ENCODE measurements at regions not wholly inside any gene's neighbourhood (a gene's known extent, or its start where the extent isn't known, plus 50 kb on each side); places are given as distances from the start of the nearest gene placed in this dataset.

DNA sequence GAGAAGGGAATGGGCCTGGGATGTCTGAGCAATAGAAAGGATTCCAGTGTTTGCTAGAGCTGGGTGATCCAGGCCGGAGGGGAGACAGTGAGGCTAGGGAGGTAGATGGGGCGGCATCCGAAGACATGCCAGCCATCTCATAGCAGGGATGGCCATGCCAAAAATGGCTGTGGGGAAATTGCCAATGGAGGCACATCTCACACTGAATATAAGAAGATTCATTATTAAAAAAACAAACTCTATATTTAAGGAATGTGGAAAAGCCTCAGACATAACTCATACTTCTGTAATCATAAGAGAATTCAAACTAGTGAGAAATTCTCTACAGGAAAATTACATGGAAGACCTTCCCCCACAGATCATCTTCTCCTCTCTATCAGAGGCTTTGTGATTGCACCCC is 289.2 kb downstream of the FGF9 start:
- no peak for DNase-seq

- no peak for DNase-seq
Measured at GRCh38 chr13:21964686-21965085, 293.8 kb downstream of the FGF9 start.

- DNase-seq, result no peak
Measured at GRCh38 chr13:21965095-21965494, 294.2 kb downstream of the FGF9 start.

- no peak for DNase-seq
Measured at GRCh38 chr13:21966014-21966413, 295.1 kb downstream of the FGF9 start.

DNA sequence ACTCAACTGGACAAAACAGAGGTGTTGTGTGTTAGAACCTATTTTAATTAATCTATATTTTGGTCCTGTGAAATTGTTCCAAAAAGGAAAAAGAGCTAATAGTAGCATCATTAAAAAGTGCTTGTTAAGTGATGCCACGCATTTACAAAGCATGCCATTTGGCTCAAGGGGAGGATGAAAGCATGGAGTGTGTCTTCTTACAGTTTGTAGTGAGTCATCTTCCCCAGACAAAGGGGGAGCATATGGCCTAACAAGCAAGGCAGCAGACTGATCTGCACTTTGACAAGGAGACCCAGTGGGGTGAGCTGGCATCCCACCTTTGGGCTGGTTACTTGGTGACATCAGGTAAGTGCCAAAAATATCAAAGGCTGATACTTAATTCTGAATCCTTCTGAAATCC is 297.0 kb downstream of the FGF9 start:
- no peak for DNase-seq

DNA sequence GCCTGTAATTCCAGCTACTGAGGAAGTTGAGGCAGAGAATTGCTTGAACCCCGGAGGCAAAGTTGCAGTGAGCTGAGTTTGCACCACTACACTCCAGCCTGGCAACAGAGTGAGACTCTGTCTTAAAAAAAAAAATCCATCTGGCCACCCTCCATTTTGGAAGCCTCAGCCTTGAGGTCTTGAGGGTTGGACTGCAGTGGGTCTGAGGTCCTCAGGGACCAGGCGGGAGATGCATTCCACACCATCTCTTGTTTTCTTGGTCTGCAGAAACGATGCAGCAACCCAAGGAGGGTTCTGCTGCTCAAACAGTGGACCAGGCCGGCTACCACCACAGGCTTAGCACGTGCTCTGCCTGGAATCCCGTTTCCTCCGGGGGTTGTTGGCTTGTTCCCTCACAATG is 299.3 kb downstream of the FGF9 start:
- no peak for DNase-seq

DNA sequence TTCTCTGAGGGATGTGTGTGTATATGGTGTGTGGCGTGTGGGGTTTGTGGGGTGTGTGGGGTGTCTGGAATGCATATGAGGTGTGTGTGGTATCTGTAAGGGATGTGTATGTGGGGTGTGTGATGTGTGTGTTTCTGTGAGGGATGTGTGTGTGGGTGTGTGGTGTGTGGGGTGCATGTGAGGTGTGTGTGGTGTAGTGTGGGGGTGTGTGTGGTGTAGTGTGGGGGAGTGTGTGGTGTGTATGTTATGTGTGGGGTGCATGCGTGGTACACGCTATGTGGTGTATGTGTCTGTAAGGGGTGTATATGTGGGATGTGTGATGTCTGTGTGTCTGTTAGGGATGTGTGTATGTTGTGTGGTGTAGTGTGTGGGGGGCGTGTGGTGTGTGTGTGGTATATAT is 300.0 kb downstream of the FGF9 start:
- no peak for DNase-seq

- DNase-seq, result no peak
Measured at GRCh38 chr13:21971662-21972621, 301.1 kb downstream of the FGF9 start.

DNA sequence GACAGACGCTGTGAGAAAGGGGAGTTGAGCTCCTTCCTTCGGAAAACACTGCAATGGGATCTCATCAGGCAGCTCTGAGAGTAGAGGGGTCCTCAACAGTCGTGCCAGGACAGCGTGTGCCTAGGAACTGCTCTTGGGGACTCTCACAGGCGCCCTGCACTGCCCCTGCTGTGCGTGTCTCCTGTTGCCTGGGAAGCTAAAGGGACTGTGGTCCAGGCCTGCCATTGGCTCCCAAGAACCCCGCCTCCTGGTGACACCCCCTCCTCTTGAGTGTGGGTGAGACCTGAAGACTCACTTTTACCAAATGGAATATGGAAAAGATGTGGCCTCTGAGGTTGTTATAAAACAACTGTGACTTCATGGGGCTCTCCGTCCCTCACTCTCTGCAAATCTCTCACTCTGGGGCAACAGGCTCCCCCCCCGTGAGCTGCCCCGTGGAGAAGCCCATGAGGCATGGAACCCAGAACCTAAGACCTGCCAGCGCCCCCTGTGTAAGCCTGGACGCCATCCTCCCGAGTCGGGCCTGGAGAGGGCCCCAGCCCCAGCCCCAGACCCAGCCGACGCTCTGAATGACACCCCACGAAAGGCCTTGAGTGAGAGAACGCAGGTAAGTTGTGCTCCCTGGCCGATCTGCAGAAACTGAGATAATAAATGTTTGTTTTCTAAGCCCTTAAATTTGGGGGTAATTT is 302.7 kb downstream of the FGF9 start:
- DNase-seq, result no peak

GRCh38 chr13:21974741-21975140 is 303.9 kb downstream of the FGF9 start:
- no peak for DNase-seq

- no peak for DNase-seq
Measured at GRCh38 chr13:21976159-21976558, 305.3 kb downstream of the FGF9 start.

DNA sequence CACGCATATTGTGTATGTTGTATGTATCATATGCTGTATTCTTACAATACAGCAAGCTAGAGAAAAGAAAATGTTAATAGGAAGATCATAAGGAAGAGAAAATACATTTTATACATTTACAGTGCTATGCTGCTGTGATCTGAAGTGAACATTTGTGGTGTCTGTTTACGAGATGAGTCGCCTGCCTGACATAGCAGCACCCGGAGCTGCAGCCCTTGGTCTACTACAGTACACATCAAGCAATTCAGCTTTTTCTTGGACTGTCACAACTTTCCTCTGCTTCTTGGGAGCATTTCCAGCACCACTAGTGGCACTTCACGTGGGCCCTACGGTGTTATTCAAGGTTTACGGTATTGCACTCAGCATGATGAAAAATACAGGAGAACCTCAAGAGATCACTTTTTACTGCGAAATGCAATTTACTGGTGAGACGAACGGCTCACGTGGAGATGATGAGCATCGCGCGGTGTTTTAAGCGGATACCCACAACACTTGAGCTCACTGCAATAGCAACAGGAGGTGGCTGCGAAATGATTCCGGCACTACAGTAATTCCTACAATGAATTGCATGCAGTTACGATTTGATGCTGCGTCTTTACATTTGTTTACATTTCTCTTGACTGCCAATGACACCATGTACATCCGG is 308.4 kb downstream of the FGF9 start:
- DNase-seq, result no peak

DNA sequence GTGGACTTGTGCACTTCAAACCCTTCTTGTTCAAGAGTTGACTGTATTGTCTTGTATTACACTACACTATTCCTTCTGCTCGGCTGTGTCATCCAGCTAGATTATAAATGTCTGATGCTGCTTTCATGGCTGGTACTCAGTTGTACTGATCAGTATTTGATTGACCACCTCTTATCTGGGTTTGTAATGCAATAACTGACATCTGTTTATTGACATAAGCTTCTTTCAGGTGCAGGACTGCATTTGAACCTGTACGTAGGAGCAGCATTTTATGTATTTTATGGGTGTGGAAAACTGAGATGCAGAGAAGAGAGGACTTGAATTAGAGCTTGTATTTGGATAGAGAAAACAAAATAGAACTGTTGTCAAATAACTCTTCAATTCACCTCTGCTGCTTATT is 309.2 kb downstream of the FGF9 start:
- no peak for DNase-seq

DNA sequence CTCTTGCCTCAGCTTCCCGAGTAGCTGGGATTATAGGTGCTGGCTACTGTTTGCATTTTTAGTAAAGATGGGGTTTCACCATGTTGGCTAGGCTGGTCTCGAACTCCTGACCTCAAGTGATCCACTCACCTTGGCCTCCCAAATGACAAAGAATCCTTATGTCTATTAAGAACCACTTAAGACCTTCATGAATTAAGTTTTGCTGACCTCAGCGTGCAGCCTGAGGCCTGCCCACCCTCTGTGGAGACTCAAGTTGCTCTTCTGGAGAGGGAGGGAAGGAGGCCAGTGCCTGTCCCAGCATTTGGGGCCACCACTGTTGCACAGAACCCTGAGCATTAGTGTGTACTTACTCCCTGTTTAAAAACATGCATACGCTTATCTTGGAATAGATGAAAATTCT is 313.3 kb downstream of the FGF9 start:
- no peak for DNase-seq

DNA sequence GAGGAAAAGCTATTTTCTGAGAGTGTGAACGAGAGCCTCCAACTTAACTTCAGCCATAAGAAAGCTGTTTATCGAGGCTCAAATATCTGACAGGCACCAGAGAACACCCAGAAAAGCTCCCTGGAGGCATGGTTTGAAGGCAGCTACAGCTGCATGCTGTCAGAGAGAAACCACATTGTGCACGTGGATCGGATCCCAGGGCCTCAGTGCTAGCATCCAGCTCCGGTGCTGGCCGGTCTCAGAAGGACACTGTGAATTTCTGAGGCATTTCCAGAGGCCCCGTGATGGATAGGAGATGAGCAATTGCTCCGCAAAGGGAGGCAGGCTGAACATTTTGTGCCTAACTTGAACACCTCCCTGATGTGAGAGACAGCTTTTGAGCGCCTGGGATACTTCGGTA is 315.7 kb downstream of the FGF9 start:
- no peak for DNase-seq

DNA sequence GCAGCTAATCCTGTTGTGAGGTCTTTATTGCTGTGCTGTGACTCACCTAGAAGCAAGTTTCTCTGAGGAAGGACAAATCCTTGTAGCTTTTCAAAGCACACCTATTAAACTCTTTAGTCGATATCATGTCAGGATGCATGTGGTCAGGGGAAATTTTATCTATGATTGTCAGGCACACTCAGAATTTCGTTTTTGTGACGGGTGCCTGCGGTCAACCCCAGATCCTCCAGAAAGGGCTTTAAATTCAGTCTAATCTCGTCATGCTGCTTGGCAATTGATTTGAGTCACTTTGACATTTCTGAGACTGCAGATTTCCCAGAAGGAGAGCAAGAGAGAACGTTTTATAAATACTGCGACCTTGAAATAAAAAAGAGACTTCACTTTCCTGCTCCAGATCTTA is 316.9 kb downstream of the FGF9 start:
- no peak for DNase-seq

DNA sequence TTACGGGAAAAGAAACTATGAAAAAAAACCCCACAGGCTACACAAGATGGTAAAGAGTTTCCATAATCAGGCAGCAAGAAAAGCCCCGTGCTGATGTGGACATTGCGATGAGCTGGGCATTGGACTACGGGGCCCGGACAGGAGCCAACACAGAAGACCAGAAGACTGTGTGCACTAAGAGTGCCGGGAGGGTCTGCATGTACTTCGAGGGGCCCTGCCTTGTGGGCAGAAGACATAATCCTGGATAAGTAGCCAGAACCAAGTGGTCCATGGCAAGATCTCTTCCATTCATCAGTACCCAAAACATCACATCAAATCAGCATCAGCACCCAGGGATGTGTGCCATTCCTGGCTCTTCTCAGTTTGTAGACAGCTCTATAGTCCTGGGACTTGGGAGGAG is 317.8 kb downstream of the FGF9 start:
- no peak for DNase-seq

DNA sequence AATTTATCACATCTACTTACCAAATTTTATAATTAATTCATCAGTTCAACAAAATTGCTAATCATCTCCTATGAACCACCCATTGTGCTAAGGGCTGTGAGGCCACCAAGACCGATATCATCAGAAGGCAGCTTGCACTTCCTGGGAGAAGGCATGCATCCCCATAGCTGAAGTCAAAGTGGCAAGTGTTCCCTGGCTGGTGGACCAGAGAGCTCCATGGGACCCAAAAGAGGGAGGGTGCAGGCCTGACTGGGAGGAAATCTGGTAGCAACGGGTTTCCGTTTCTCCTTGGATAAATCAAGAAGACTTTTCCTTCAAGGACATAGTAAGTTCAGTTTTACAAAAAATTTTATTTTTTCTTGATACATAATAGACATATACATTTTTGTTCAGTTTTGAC is 325.2 kb downstream of the FGF9 start:
- no peak for DNase-seq

GRCh38 chr13:21997726-21998125 is 326.9 kb downstream of the FGF9 start:
- no peak for DNase-seq

DNA sequence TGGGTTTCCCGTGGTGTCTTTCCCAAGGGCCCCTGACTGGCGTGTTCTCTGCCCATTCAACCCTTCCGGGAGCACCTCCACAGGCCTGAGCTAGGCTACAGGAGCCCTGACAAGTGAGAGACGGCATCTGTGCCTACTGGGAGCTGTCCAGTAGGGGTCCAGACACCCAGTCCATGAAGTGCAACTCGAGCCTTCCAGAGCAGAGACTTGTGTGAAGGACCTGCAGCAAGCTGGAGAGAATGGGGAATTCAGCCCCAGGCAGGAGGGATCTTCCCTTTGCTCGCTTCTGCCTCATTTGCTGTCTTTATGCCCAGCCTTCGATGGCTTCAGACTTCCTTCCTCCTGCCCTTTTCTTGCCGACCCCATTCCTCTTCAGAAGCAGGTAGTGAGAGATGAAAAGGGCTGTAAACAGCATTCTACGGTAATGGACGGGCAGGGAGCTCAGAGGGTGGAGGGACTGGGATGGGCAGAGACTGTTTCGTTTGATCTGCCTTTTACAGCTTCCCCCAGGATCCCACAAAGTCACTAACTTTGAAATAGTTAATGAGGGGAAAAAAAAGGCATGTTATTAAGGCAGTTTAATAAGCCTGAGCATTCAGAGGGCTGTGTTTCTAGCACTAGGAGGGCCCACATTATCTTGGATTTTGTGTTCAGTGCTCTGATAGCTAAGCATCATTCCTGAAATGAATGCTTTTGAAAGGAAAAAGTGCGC is 327.6 kb downstream of the FGF9 start:
- DNase-seq, result no peak

GRCh38 chr13:21999666-22000065 is 328.8 kb downstream of the FGF9 start:
- no peak for DNase-seq

- no peak for DNase-seq
Measured at GRCh38 chr13:22000191-22000590, 329.3 kb downstream of the FGF9 start.

All from nucleus accumbens (tissue), 56 donors.